HG02943 (cell line): ENCODE measurements at regions not wholly inside any gene's neighbourhood (a gene's known extent, or its start where the extent isn't known, plus 50 kb on each side); places are given as distances from the start of the nearest gene placed in this dataset.
"Not testable (repeated sequence)": the region's sequence is repeated elsewhere in the genome, so short reads cannot be mapped to it uniquely, and the experiment has no call there.

Source experiments
- ATAC-seq: cut with Tn5 transposase; IDR thresholded peaks from one replicate; pipeline ENCODE4 v1.9.1; 2021; ENCODE audit warnings: mild to moderate bottlenecking, low read depth, moderate library complexity; ENCODE audit not compliant: unreplicated experiment

DNA sequence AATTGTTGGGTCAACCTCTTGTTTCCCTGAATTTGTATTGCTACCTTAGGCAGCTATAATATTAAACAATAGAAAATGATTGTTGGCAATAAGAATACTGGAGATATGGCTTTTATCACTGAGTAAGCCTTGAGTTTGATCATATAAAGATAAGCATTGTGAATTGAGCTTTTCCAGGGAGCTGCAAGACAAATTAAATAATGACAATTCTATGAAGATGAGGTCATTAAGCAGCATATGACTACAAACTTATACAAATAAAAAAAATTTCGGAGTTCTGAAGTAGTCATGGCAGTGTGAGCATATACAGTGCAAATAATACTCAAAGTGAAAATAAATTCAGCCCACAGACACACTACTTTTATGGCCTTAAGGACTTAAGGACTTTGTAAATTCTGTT is 161.1 kb upstream of the ANO5 start:
- ATAC-seq: no peak

GRCh38 chr11:22037505-22037904 is 155.4 kb upstream of the ANO5 start:
- ATAC-seq: no peak

GRCh38 chr11:22041039-22041438 is 151.8 kb upstream of the ANO5 start:
- ATAC-seq: no peak

GRCh38 chr11:22042081-22042480 is 150.8 kb upstream of the ANO5 start:
- ATAC-seq: no peak

GRCh38 chr11:22044126-22044525 is 148.8 kb upstream of the ANO5 start:
- ATAC-seq: no peak

- ATAC-seq: no peak
Measured at GRCh38 chr11:22049276-22049675, 143.6 kb upstream of the ANO5 start.

DNA sequence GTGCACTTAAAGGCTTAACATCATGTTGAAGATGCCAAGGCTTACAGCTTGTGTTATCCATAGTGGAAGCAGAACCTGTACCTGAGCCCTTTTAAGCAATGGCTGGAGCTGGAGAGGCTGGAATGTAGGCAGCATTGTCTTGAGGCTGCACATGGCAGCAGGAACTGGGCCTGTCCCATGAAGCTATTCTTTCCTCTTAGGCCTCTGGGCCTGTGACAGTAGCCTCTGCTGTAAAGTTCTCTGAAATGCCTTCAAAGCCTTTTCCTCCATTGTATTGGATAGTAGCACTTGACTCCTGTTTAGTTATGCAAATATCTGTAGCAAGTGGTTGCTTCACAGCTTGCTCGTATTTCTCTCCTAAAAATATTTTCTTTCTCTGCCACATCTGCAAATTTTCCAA is 127.4 kb upstream of the ANO5 start:
- ATAC-seq: no peak

DNA sequence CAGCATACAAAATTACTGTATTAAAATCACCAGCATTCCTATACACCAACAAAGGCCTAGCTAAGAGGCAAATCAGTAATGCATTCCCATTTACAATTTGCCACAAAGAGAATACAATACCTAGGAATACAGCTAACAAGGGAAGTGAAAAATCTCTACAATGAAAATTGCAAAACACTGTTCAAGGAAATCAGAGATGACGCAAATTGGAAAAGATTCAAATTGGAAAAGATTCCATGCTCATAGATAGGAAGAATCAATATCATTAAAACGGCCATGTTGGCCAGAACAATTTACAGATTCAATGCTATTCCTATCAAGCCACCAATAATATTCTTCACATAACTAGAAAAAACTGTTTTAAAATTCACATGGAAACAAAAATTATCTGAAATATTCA is 123.0 kb upstream of the ANO5 start:
- ATAC-seq: no peak

DNA sequence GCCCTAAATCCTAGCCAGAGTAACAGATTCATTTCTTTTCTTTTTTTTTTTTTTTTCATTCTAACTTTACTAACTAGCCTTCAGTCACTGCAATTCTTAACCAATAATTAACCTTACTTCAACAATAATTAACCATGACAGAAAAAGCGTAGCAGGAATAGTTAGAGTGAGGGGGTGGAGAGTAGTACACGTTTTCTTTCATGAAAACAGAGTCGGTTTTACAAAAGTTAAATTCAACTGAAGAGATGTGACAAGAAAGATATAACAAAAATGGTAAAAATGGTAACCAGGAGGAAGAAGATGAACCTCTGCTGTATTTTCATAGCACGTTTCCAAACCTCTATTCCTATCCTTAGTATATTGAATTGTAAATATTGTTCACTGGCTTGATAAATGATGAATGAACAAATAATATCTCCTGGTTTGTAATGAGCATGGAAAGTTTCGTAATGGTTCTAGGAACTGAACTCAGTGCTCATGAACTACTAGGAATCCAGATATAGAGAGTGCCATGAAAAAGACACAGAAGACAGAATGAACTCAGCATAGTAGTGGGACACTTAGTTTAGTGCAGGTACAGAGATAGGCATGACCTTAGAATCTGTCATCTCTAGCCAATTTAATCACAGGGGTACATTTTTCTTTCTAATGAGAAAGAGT is 116.5 kb upstream of the ANO5 start:
- ATAC-seq: no peak

DNA sequence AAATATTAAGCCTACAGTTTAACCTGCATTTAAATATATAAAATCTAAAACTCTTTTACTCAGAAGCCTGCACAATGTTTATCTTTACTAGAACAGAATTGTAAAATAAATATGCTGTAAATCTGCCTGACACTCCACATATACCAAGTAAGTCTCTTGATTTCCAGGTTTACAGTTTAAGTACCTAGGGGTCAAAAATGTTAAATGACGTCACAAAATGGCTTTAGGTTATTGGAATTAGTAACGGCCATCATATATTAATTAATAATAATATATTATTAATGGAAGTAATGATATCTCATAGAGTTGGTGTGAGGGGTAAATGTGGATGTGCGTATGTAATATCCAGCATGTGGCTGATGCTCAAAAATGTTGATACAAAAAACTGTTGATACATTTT is 114.8 kb upstream of the ANO5 start:
- no peak for ATAC-seq

DNA sequence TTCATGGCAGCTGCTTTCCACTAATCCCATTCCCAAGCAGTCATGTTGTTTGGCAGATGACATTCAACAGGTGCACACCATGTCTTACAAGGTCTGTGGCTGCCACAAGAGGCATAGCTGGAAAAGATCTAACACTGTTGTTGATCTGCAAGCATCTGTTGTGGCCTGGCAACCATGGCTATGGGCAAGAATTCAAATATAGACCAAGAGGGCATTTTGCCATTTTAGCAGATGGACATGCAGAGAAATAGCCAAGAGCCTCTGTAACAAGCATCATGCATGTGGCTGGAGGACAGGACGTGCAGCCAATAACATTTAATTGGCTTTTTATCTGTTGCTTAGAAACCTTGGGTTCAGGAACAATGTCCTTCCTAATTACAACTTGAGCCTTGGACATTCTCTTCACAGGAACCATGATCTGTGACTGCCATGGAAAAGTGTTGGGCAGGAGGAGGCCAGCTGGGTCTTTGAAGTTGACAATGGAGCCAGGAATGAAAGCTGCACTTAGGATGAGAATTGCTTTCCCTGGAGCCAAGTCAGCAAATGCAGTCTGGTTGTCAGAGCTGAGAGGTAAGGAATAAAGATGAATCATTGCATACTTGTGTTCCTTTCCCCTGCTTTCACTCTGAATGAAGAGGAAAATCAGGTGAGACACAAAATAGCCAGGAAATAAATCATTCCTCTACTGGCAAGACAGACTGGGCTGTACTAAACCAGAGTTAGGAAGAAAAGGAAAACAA is 113.6 kb upstream of the ANO5 start:
- no peak for ATAC-seq

- ATAC-seq: no peak
Measured at GRCh38 chr11:22082178-22082577, 110.7 kb upstream of the ANO5 start.

- no peak for ATAC-seq
Measured at GRCh38 chr11:22082788-22083187, 110.1 kb upstream of the ANO5 start.

DNA sequence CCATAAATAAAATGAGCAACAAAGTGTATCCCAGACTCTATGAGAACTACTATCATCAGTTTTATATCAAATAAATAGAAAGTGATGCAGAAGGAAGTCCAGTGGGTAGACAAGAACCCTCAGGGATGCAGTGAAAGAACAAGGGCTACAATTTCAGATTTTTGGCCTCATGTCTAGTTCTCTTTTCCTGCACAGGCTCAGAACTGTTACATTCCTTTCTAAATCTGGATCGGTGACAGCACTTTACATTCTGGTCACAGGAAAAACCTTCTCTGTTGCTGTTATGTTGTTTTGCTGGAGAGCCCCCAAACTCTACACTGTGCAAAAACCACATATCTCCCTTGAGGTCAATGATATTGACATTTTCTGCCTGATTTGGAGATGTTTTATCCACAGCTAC is 108.8 kb upstream of the ANO5 start:
- ATAC-seq: no peak

DNA sequence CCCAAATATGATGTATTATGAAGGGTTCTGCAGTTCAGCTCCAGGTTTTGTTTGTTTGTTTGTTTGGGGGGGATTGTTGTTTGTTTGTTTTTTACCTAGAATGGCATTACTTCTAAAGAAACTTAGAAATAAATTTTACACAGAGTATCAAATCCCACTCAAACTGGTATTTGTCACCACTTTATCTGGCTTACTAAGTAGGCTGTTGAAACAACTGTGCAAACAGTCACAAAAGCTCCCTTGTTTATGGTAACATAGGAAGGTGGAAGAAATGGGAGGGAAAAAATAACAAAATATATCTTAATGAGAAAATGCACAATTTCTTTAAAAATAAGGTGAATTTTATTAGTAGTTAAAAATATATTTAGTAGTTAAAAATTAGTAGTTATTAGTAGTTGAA is 108.3 kb upstream of the ANO5 start:
- ATAC-seq: no peak

DNA sequence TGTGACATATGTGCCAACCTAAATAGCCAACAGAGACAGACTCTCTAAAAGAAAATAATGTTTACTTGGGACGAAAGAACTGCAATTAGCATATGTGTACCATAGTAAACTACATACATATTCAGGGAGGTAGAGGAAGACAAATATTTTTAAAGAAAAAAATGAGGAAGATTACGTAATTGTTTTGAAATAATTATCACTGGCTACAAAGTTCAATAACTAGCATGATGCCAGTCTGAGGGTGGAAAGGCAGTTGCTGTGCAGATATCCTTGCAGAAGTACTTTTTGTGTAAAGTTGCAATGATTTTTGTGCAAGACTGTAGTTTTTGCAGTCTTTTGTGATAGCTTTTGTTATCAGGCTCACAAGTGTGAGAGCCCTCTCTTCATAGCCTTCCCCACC is 103.3 kb upstream of the ANO5 start:
- ATAC-seq: no peak

- ATAC-seq: no peak
Measured at GRCh38 chr11:22106566-22106965, 86.3 kb upstream of the ANO5 start.

DNA sequence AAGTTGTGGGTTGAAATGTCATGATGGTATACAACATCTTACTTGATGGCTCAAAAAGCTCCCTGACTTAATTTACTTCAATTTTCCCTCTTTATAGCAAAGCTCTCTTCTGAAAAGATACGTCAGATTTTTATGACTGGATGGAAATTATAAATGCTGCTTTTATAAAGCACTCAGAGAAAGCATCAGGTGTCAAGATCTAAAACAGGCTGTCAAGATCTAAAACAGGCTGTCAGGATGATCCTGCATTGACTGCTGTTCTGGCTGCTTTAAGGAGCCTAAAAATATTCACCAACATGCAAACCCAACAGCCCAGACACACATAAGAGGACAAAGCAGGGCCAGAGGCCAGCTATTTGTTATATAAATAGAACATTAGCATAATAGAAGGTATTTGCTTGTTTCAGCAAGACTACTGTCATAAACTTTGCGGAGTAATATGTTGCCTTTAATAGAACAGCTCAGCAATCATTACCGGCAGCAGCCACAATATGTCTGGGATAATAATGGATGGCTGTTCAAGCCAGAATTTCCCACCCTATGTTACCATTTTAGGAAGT is 77.3 kb upstream of the ANO5 start:
- ATAC-seq: no peak

GRCh38 chr11:22127981-22128380 is 64.9 kb upstream of the ANO5 start:
- not testable (repeated sequence) for ATAC-seq

DNA sequence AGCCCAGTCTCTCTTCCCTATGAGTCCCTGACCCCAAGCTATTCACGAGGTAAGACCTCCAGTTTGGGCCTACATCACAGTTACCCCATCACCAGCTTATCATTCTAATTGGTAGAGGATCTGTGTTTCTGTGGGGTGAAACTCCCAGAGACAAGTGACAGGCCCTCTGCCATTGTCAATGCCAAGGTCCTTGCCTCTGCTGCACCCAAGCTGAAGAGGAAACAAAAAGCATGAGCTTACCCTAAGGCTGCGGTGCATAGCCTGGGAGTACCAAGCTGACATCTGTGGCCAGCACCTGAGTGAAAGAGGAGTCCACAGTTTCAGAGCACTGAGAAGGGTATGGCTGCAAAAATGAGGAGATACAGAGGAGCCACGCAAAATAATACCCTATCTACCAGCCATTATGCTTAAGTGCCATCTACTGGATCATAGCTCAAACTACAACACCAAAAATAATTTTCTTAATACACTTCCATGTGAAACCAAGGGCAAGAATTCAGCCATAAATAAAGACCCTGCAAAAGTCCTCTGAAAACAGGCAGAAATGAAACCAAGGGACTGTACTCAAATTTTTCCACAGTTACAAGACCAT is 62.3 kb upstream of the ANO5 start:
- peak; percentile 57 for ATAC-seq

GRCh38 chr11:22133776-22134175 is 59.1 kb upstream of the ANO5 start:
- no peak for ATAC-seq

DNA sequence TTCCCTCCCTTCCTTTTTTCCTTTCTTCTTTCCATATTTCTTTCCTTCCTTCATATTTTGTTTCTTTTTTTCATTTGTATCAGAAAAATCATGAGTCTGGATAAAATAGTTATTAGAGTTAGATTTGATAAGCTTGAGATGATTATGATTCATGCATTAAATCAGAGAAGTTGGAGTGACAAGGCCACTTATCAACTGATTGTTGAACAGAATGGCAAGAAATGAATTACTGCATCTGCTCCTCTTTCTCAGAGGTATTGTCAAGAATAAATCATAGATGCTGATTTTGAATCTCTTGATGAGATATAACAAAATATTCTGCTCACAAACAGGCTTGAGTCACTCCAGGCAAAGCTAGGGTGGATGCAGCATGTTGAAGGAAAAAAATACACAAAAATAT is 54.6 kb upstream of the ANO5 start:
- ATAC-seq: no peak
